ENCODE measurements at regions not wholly inside any gene's neighbourhood (a gene's known extent, or its start where the extent isn't known, plus 50 kb on each side); places are given as distances from the start of the nearest gene placed in this dataset.

GRCh38 chr5:164555809-164556208, 1050.4 kb downstream of the MAT2B start:
- DNase-seq: no peak

- DNase-seq: no peak
These were observed 1054.8 kb downstream of the MAT2B start for GRCh38 chr5:164560216-164560615.

GRCh38 chr5:164561933-164562872, 1056.8 kb downstream of the MAT2B start:
- no peak for DNase-seq

DNA sequence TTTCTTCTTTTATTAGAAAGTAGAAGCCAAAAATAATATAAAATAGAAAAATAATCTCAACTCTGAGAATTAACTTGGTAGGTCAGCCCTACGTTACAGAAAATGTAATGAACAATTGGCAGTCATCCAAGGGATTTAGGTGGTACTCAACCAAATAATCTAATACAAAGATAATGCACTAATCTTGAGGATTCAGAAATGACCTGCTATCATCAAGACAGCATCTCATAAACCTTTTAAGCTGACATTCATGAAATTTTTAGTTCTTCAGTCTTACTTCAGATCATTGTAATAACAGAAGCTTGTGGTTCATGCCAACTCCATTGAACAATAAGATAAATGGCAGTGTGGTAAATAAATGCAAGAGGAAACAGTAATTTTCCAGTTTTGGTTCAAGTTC, 1058.0 kb downstream of the MAT2B start:
- no peak for DNase-seq

GRCh38 chr5:164573397-164573796, 1068.0 kb downstream of the MAT2B start:
- DNase-seq: no peak

- DNase-seq: no peak
These were observed 1071.8 kb downstream of the MAT2B start for GRCh38 chr5:164577201-164577600.

DNA sequence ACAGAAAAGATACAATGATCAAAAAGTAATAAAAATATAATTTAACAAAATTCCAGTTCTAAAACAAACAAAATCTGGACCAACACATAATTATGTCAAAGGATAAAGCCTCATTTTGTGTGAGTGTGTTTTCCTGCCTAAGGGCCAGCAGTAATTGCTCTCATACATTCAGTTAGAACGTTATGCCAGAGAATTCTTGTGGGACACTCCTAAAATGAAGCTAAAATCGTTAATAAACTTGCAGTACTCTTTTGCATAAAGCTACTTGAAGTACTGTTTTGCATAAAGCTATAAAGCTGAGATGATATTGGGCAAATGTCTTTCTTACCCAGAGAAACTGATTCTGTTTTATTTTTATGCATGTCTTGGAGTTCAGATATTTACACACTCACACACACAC, 1072.3 kb downstream of the MAT2B start:
- DNase-seq: no peak

GRCh38 chr5:164578401-164578800, 1073.0 kb downstream of the MAT2B start:
- DNase-seq: no peak

GRCh38 chr5:164578911-164579310, 1073.5 kb downstream of the MAT2B start:
- no peak for DNase-seq

- DNase-seq: no peak
These were observed 1074.7 kb downstream of the MAT2B start for GRCh38 chr5:164580155-164580554.

- DNase-seq: no peak
These were observed 1076.5 kb downstream of the MAT2B start for GRCh38 chr5:164581889-164582288.

- no peak for DNase-seq
These were observed 1088.6 kb downstream of the MAT2B start for GRCh38 chr5:164593982-164594381.

DNA sequence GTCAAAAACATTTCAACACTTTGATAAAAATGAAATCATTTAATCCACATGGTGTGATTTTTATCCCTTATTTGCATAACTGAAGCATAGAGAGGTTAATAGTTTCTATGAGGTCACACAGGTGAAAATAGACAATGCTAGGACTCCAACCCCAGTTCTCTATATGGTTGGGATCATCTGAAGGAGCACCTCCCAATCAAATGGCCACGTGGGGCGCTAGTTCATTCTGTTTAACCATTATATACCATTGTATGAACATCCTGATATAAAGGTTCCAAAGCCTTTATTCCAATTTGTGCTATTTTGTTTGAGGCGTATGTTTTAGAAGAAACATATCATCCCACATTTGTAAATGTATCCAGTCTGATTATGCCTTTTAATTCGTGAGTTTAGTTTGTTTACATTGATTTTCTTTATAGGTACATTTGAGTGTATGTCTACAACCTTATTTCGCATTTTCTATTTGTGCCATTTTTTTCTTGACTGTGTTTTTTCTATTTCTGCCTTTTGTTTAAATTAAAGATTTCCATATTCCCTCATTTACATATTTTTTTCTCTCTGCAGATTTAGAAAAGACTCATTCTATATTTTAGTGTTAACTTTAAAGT, 1092.0 kb downstream of the MAT2B start:
- no peak for DNase-seq

DNA sequence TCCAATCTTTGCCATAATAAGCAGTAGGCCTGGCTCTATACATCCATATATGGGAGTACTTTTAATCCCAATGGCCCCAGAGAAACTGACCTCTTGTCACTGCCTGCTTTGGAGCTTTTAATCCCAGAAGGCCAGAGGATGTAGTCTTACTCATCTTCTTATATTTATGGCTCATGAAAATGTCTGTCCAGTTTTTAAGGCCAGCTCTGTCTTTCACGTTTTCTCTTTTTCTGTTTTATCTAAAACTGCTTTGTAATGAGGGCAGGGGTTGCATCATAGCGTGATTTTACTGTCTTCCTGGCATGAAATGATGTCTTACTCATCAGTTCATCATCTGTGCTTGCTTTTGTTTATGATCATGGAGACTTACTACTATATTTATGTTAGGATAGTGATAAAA, 1094.9 kb downstream of the MAT2B start:
- no peak for DNase-seq

- no peak for DNase-seq
These were observed 1095.6 kb downstream of the MAT2B start for GRCh38 chr5:164600929-164601535.

GRCh38 chr5:164608507-164608906, 1103.1 kb downstream of the MAT2B start:
- DNase-seq: no peak

GRCh38 chr5:164610374-164610773, 1105.0 kb downstream of the MAT2B start:
- DNase-seq: no peak

DNA sequence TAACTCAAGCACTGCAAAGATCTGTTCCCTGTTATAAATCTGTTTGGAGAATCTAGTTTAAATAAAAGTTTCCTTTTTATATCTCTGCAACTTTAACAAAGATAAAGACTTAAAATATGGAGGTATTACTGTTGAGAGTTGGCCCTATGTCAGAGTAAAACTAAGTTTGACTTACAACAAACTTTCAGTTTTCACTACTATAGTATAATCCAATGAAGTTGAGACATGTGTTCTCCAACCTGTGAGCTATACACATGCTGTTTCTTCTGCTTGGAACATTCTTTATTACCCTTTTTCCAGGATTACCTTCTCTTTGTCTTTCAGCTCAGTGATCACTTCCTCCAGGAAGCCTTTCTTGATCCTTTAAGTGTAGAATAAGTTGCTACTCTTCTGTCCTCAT, 1109.3 kb downstream of the MAT2B start:
- DNase-seq: no peak

DNA sequence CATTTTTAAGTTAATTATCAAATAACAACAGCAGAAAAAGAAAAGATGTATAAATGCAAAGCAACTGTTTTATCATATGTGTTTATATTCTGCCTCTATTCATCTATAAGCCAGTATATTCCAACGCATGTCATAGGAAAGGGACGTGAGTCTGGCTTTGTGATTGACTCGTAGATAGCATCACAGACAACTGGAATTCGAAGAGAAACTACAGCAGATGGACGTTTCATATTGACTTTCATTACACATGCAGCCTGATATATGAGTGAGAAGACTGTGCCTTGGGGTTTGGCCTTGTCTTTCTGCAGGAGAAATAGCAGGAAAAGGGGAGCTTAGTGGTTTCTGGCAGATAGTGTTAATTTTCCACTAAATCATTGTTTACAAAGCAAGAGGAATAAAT, 1111.9 kb downstream of the MAT2B start:
- no peak for DNase-seq

DNA sequence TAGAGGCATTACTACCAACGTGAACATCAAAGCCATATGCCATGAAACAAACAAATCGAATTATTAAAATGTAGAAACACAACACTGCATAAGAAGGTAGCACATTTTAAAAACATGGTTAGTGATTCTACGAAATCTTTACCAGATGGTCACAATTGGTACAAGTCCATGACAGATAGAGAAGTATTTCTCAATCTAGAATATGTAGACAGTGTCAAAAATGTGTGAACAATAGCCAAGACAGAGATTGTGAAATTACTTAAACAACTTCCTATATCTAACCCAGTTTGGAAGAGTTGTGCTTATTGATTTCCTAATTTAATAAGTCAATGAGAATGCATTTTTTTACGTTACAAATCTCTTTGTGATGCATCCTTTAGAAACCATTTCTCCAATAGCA, 1121.6 kb downstream of the MAT2B start:
- DNase-seq: no peak

GRCh38 chr5:164636456-164636855, 1131.0 kb downstream of the MAT2B start:
- DNase-seq: no peak

DNA sequence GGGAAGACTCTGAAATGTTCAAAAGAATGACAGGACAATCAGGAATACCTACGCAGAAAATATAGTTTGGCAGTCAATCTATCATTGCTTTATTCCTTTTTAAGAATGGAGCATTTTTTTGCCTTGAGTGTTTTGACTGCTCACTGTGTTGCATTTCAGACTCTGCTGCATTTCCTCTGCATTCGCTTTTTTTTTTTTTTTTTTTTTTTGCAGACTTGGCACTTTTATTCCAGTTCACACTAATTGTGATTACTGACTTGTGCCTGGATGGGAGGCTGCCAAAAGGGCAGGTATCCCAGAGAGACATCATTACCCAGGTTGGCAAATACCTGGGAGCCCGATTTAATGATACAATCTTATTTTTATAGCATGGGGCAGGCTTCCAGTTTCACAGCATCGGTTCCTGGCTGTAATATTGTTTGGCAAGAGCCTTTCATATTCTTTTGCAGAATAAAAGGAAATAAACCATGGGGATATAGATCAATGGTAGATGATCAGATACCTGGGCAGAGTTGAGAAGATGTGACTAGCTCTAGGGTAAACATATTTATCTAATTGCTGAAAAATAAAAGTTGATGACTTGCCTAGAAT, 1132.6 kb downstream of the MAT2B start:
- no peak for DNase-seq

DNA sequence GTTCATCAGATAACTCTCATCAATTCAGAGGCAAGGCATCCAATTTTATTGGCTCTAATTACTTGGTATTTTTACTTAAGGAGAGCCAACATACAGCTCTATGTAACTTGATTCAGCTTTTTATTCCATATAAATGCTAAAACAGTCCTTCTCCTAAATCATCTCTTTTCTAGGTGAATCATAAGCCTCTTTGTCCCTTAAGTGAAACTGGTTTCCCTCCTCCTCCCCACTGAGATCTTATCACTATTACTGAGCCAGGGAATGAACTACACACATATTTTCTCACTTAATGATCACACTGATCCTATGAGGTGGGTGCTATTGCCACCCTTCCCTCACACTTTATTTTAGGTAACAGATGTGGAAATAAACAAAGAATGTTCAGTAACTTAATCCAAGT, 1143.8 kb downstream of the MAT2B start:
- no peak for DNase-seq

- DNase-seq: no peak
These were observed 1145.0 kb downstream of the MAT2B start for GRCh38 chr5:164650427-164650826.
